Chondrocyte (in vitro differentiated cells): ENCODE measurements at regions not wholly inside any gene's neighbourhood (a gene's known extent, or its start where the extent isn't known, plus 50 kb on each side); places are given as distances from the start of the nearest gene placed in this dataset.

Source experiments
- DNase-seq: peaks from one replicate; pipeline ENCODE4 v3.0.0; 2021; ENCODE audit warnings: mixed read lengths, low spot score
- H3K27ac Mint-ChIP-seq: one replicate; pipeline ENCODE4 v1.8.0; 2021; ENCODE audit warnings: mild to moderate bottlenecking, moderate library complexity, mixed read lengths; ENCODE audit not compliant: unreplicated experiment
- H3K27me3 Mint-ChIP-seq: 2 replicates; pipeline ENCODE4 v1.8.0; 2021; ENCODE audit warnings: low read depth, mixed read lengths
- H3K36me3 Mint-ChIP-seq: 2 replicates; pipeline ENCODE4 v1.8.0; 2021; ENCODE audit warnings: low read depth, mixed read lengths
- H3K4me1 Mint-ChIP-seq: 2 replicates; pipeline ENCODE4 v1.8.0; 2021; ENCODE audit warnings: low read depth, mild to moderate bottlenecking, mixed read lengths
- H3K4me3 Mint-ChIP-seq: one replicate; pipeline ENCODE4 v1.8.0; 2021; ENCODE audit warnings: mild to moderate bottlenecking, moderate library complexity, mixed read lengths; ENCODE audit not compliant: unreplicated experiment
- H3K9me3 Mint-ChIP-seq: 2 replicates; pipeline ENCODE4 v1.8.0; 2021; ENCODE audit warnings: low read depth, mixed read lengths
- CTCF ChIP-seq: fragments of 200-600 bp; sonication (generic); IDR thresholded peaks from 2 replicates; pipeline ENCODE4 v1.5.0; 2021; ENCODE audit warnings: antibody characterized with exemption, mild to moderate bottlenecking, moderate library complexity

GRCh38 chr22:27300536-27301285 is 500.8 kb downstream of the MN1 start:
- H3K4me3 Mint-ChIP-seq, result no peak overlapping the region
- TF ChIP-seq CTCF, result no peak
- no peaks in the 10 kb centered on the region for H3K27me3 Mint-ChIP-seq
- DNase-seq, result no peak
- peaks cover 31% of the 10 kb centered on the region for H3K4me1 Mint-ChIP-seq
- no peak overlapping the region for H3K27ac Mint-ChIP-seq
- no peaks in the 10 kb centered on the region for H3K36me3 Mint-ChIP-seq
- no peaks in the 10 kb centered on the region for H3K9me3 Mint-ChIP-seq

GRCh38 chr22:27302501-27302900 is 499.1 kb downstream of the MN1 start:
- peaks cover 23% of the 10 kb centered on the region for H3K4me1 Mint-ChIP-seq
- H3K36me3 Mint-ChIP-seq, result no peaks in the 10 kb centered on the region
- TF ChIP-seq CTCF, result no peak
- no peak for DNase-seq
- H3K4me3 Mint-ChIP-seq, result no peak overlapping the region
- H3K27me3 Mint-ChIP-seq, result no peaks in the 10 kb centered on the region
- H3K9me3 Mint-ChIP-seq, result no peaks in the 10 kb centered on the region
- H3K27ac Mint-ChIP-seq, result no peak overlapping the region

GRCh38 chr22:27303718-27304117 is 497.8 kb downstream of the MN1 start:
- Mint-ChIP-seq H3K36me3 (no peaks in the 10 kb centered on the region), H3K27me3 (no peaks in the 10 kb centered on the region), H3K4me1 (peaks cover 21% of the 10 kb centered on the region), H3K27ac (no peak overlapping the region), H3K4me3 (no peak overlapping the region), H3K9me3 (no peaks in the 10 kb centered on the region)
- DNase-seq, result no peak
- no peak for TF ChIP-seq CTCF

- no peak overlapping the region for H3K4me3 Mint-ChIP-seq
- TF ChIP-seq CTCF, result no peak
- DNase-seq, result no peak
- no peaks in the 10 kb centered on the region for H3K9me3 Mint-ChIP-seq
- peaks cover 23% of the 10 kb centered on the region for H3K4me1 Mint-ChIP-seq
- H3K27me3 Mint-ChIP-seq, result no peaks in the 10 kb centered on the region
- H3K36me3 Mint-ChIP-seq, result no peaks in the 10 kb centered on the region
- H3K27ac Mint-ChIP-seq, result no peak overlapping the region
Measured at GRCh38 chr22:27306771-27307170, 494.8 kb downstream of the MN1 start.

GRCh38 chr22:27307545-27308247 is 493.9 kb downstream of the MN1 start:
- no peaks in the 10 kb centered on the region for H3K36me3 Mint-ChIP-seq
- no peak overlapping the region for H3K4me3 Mint-ChIP-seq
- no peak for DNase-seq
- H3K27ac Mint-ChIP-seq, result no peak overlapping the region
- H3K27me3 Mint-ChIP-seq, result no peaks in the 10 kb centered on the region
- no peak for TF ChIP-seq CTCF
- H3K4me1 Mint-ChIP-seq, result peaks cover 23% of the 10 kb centered on the region
- no peaks in the 10 kb centered on the region for H3K9me3 Mint-ChIP-seq
